Heart left ventricle (tissue), 13 donors: ENCODE measurements at regions not wholly inside any gene's neighbourhood (a gene's known extent, or its start where the extent isn't known, plus 50 kb on each side); places are given as distances from the start of the nearest gene placed in this dataset.

Experiments used
- POLR2A ChIP-seq, 2 donors: fragments of 450-650 bp; IDR thresholded peaks; one replicate each; pipeline ENCODE4 v1.6.1; 2017; ENCODE audit warnings: antibody characterized with exemption in 2 of 2, mild to moderate bottlenecking in 2 of 2, moderate library complexity in 2 of 2
- TF ChIP-seq, protein P1 (sequence below), 12 donors: fragments of 200-600 bp; sonication (generic) in 4 of 12; IDR thresholded peaks; one replicate each; pipeline versions ENCODE4 v1.5.0 to v1.8.0; 2018 to 2022; ENCODE audit warnings: antibody characterized with exemption in 12 of 12, mild to moderate bottlenecking in 5 of 12
- donor health status: ischemic (EF 13 %, LVEDD 7.1; RV severe dilation, severe dysfunction).
- donor health status: DM: no; HTN: yes; CAD: no.
- donor health status: DM: no; HTN: no; CAD: no.
- donor health status: ischemic (EF 25% LVEDD 6.9; RV normal size, moderate dysfunction).
- donor health status: ischemic (EF 25% LVEDD 5.7; RV mildly dilated, moderate dysfunction).
- donor health status: ischemic (EF 35%, LVEDD 5.7; RV mildly dilated, moderate dysfunction).
- donor health status: nonischemic (EF 11% LVEDD 7.7; RV severe dilation, severe dysfunction).
- donor health status: DM: yes; HTN: yes; CAD: no.
- donor health status: PGD.
- donor health status: ischemic (EF 29% LVEDD 5.4; RV normal size, mild dysfunction).
- donor health status: nonischemic (EF 23%, LVEDD 6.1; RV moderate dilation, normal function).

DNA sequence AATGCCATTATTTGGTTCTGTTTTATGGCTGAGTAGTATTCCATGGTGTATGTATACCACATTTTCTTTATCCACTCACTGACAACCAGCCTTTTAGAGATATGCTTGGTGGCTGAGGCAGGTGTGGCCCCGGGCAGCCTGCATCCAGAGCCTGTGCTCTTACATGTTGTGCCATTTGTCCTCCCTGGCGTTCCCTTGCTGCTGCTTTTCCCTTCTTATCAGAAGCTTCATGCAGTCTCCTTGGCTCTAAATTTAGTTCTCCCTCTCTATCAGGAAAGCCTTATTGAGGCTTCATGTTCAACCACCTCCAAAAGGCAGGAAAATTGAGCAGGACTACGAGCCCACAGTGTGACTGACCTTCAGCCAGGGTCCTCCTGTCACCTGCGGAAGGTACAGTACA is 131.7 kb upstream of the ITGA6 start:
- TF ChIP-seq POLR2A (IDR thresholded peaks at IDR 0.05): no peak
- TF ChIP-seq, protein P1, sequence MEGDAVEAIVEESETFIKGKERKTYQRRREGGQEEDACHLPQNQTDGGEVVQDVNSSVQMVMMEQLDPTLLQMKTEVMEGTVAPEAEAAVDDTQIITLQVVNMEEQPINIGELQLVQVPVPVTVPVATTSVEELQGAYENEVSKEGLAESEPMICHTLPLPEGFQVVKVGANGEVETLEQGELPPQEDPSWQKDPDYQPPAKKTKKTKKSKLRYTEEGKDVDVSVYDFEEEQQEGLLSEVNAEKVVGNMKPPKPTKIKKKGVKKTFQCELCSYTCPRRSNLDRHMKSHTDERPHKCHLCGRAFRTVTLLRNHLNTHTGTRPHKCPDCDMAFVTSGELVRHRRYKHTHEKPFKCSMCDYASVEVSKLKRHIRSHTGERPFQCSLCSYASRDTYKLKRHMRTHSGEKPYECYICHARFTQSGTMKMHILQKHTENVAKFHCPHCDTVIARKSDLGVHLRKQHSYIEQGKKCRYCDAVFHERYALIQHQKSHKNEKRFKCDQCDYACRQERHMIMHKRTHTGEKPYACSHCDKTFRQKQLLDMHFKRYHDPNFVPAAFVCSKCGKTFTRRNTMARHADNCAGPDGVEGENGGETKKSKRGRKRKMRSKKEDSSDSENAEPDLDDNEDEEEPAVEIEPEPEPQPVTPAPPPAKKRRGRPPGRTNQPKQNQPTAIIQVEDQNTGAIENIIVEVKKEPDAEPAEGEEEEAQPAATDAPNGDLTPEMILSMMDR (IDR thresholded peaks at IDR 0.05): no peak
